ENCODE measurements at regions not wholly inside any gene's neighbourhood (a gene's known extent, or its start where the extent isn't known, plus 50 kb on each side); places are given as distances from the start of the nearest gene placed in this dataset.

- TF ChIP-seq CTCF (IDR thresholded peaks at IDR 0.05) (no peak), POLR2A (IDR thresholded peaks at IDR 0.05) (no peak)
Observed at GRCh38 chr1:217049721-217050120, 326.5 kb upstream of the ESRRG start.
